K562 (cell line): ENCODE measurements at regions not wholly inside any gene's neighbourhood (a gene's known extent, or its start where the extent isn't known, plus 50 kb on each side); places are given as distances from the start of the nearest gene placed in this dataset.

ENCODE experiments used
- ELF4 ChIP-seq: fragments of 450-650 bp; formaldehyde crosslinking; IDR thresholded peaks from 2 replicates; pipeline ENCODE4 v1.4.0; 2022; ENCODE audit warnings: missing genetic modification characterization
- GATAD2B ChIP-seq: fragments of 450-650 bp; IDR thresholded peaks from 2 replicates; pipeline ENCODE4 v1.6.1; 2017; ENCODE audit warnings: mild to moderate bottlenecking, borderline replicate concordance
- JUND ChIP-seq, 2 experiments: IDR thresholded peaks; 2 replicates in 1 of 2; 3 replicates in 1 of 2; pipeline ENCODE4 v1.6.1; 2011; ENCODE audit warnings: borderline replicate concordance in 2 of 2, low read depth in 2 of 2, low read length in 2 of 2, improper control_type of control experiment in 1 of 2, missing biosample characterization in 1 of 2, missing genetic modification characterization in 1 of 2, missing genetic modification reagents in 1 of 2
- MAFG ChIP-seq: fragments of 450-650 bp; conservative IDR thresholded peaks from 2 replicates; pipeline ENCODE4 v1.6.1; 2016; ENCODE audit warnings: missing genetic modification characterization, missing compliant biosample characterization
- SRSF9 ChIP-seq: fragments of 200-400 bp; formaldehyde crosslinking; IDR thresholded peaks from 2 replicates; pipeline ENCODE4 v1.6.1; 2017; ENCODE audit warnings: low read depth, low read length, borderline replicate concordance
- ZNF217 ChIP-seq: sonication (generic); formaldehyde crosslinking; IDR thresholded peaks from 2 replicates; pipeline ENCODE4 v1.8.0; 2022; ENCODE audit warnings: mild to moderate bottlenecking, missing genetic modification reagents
- ZZZ3 ChIP-seq: fragments of 450-650 bp; IDR thresholded peaks from 2 replicates; pipeline ENCODE4 v1.6.1; 2016; ENCODE audit warnings: antibody characterized with exemption, mild to moderate bottlenecking, moderate library complexity

DNA sequence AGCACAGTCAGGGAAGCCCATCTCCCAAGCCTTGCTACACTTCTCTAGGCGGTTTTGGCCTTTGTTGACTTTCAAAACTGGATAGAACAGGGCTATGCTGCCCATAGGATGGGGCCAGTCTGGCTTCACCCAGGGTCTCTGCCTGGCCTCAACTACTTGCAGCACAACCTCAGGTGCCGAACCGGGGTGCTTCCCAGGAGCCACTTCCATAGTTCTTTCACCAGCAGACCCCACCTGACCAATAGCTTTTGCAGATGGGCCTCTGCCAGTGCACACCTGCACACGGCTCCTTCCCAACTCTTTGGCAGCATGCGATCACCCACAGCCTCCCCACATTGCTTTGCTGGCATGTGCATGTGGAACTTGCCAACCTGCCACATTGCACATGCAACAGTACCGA is 331.6 kb downstream of the CPS1 start:
- no peak for TF ChIP-seq ZNF217 (CRISPR knock-in tag)
- TF ChIP-seq JUND (IDR thresholded peaks at IDR 0.05; ENCODE audit: borderline replicate concordance, low read depth, low read length), result no peak
- no peak for TF ChIP-seq JUND (tag; IDR thresholded peaks at IDR 0.05; ENCODE audit: borderline replicate concordance, low read depth, low read length)
- TF ChIP-seq ELF4, result no peak
- TF ChIP-seq SRSF9, result no peak
- no peak for TF ChIP-seq MAFG (tag)
- TF ChIP-seq ZZZ3, result no peak
- TF ChIP-seq GATAD2B, result no peak
